Glomerular visceral epithelial cell (primary cell): ENCODE measurements at regions not wholly inside any gene's neighbourhood (a gene's known extent, or its start where the extent isn't known, plus 50 kb on each side); places are given as distances from the start of the nearest gene placed in this dataset.

ENCODE experiments used
- DNase-seq: peaks from one replicate; pipeline ENCODE4 v3.0.0-alpha.2; 2016; ENCODE audit errors: extremely low spot score

DNA sequence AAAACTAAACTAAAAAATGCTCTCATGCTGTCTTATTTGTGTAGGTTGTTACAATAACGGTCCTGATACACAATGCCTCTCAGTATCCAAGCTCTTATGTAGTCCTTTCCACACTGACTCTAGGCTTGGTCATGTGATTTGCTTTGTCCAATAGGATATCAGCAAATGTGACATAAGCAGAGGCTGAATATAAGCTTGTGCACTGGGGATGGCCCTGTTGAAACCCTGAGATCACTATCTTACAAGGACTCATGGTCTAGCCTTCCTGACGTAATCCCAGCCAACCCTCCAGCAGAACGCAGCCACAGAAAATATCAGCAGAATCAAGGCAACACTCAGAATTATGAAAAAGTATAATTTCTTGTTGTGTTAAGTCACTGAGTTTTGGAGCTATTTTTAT, 145.1 kb upstream of the CCN2 start:
- no peak for DNase-seq

DNA sequence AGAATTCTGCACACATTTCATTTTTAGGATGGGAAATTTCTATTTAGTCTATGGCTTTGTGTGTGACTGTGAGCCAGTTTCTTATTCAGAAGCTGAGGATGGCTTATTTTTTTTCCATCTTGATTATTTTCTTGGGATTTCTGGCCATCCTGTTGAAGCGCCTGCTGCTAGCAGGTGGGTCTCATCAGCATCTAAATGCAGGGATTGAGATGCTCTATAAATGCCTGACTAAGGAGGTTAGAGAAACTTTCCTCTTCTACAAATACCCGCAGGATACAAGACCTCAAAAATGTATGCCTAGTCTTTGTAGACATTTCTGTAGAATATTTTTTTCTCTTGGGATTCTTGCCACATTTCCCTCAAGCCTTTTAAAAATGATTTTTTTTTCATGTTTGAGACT, 138.0 kb upstream of the CCN2 start:
- DNase-seq, result no peak

GRCh38 chr6:132088150-132088549, 137.0 kb upstream of the CCN2 start:
- no peak for DNase-seq

DNA sequence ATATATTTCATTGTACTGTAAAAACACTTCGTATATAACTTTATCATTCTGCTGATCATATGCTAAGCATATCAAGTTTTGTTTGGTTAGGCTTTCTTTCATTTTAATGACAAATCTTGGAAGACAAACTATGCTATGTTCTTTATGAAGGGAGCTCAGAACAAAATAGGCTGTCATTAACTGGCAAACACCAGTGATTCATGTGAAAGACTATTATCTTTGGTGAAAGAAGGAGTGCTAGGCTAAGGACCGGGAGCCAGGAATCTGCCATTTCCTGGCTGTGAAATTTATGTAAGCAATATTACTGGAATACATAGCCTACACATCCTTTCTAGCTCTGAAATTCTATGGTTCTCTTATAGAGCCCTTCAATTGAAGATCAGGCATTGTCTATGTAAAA, 136.2 kb upstream of the CCN2 start:
- peak; percentile 13 for DNase-seq

DNA sequence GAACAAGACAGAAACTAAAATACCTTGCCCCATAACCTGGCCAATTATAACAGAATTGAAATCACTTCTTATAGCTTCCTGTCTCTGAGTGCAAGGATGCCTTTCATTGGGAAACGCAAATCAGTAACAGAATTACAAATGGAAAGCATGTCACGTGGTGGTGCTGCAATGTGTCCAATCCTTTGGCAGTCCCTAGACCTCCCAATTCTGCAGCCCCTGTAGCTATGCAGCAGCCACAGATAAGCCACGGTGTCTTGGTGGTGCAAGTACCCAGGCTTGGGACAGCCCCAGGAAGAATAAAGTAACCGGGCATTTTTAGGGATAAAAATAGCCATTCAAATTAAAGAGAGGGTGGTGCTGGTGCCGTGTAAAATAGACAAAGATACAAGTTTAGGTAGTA, 134.6 kb upstream of the CCN2 start:
- peak; percentile 41 for DNase-seq

GRCh38 chr6:132084811-132085509, 133.8 kb upstream of the CCN2 start:
- peak; percentile 90 for DNase-seq

DNA sequence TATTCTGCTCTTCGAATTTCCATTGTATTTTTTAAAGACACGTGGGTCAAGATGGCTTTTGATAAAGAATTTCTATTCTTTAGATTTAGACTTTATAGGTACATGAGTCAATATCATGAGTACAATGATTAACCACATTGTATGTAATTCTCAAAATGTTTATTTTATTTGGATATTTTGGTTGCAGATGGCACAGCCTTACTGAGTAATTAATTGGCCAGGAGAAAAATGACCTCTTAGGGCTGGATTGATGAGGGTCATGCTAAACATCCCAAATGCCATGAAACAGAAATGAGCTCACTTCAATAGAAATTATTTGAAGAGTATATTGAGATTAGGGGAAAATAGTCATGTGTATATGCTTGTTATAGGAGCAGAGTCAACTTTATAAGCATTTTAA, 131.2 kb upstream of the CCN2 start:
- DNase-seq, result no peak

DNA sequence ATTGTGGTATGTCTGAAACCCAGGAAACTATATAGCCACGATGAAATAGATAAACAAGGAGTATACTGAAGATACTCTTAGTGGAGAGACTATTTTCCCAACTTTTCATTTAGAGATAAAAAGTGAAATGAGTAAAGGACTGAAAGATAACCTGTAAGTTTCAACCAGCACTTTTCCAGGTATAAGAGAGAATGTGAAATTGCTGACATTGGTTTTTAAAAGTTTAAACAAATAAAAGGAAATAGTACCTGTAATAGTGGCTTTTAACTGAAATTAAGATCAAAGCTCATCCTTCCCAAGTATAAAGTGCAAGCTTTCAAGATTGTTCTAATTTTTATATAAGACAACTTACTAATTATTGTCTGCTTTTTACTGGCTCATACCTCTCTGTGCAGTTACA, 130.2 kb upstream of the CCN2 start:
- DNase-seq, result no peak

DNA sequence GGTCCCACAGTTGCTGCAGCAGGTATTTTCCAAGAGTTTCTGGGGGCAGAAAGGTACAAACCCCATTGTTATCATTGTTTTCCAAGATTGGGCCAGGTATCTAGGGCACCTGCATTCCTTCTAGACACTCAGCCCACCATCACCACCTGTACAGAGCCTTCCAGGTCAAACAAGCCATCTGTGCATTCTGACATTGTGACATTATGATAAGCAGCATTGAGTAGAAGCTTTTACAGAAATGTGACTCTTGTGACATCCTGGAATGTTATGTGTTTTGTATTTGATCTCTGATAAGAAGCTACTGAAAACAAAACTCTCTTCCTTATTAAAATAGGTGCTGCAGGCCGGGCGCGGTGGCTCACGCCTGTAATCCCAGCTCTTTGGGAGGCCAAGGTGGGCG, 128.1 kb upstream of the CCN2 start:
- DNase-seq, result no peak

GRCh38 chr6:132076452-132076851, 125.3 kb upstream of the CCN2 start:
- no peak for DNase-seq

GRCh38 chr6:132072831-132073230, 121.7 kb upstream of the CCN2 start:
- no peak for DNase-seq

- DNase-seq, result no peak
These were observed 121.1 kb upstream of the CCN2 start for GRCh38 chr6:132072271-132072670.

DNA sequence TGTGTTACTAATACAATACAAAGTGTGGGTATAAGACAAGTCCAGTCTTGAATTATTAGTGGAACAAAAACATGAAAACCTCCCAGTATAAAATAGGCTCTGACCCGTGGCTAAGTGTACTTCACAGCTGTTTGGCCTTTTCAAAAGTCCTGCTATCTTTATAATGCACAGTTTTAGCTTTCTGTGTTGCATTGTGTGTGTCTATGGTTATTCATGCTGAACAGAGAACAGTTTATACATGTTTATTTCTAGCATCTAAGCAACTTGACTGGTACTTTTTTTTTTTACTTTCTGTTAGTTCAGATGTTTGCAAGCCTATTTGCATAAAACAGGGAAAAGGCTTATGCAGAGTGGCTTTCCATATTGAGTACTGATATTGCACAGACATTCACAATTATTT, 119.2 kb upstream of the CCN2 start:
- DNase-seq, result no peak

- no peak for DNase-seq
These were observed 117.6 kb upstream of the CCN2 start for GRCh38 chr6:132068766-132069165.

DNA sequence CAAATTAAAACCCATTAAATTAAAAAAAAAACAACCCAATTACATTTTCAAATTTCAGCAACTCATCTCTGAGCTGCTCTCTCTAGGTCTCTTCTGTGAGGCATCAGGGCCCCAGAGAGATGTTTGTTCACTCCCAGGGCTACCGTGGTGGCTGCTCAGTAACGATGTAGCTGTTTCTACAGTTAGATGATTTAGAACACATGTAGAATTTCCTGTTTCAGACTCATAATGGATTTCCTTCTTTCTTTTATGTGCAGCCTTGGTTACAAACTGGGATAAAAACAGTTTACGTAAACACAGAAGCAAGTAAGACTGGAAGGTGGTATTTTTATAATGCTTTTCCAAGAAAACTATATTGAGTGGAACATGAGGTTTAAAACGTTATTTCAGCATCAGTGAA, 116.1 kb upstream of the CCN2 start:
- no peak for DNase-seq

DNA sequence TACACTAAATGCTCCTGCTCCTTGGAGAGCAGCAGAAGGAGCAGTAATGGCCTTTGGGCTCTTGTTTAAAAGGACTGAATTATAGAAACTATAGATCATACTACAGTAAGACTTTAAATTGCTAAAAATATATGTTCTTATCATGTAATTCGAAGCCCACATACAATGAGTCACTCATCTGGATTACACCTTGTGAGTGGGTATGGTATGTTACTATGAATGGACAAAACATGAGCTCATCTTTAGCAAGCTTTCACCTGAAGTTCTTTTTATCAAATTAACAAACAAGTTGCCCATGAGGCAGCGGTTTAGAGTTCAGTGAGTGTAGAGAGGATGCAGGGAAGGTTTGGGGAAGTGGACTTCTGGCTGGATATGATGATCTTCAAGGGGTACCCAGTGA, 114.4 kb upstream of the CCN2 start:
- no peak for DNase-seq

- peak; percentile 46 for DNase-seq
These were observed 112.6 kb upstream of the CCN2 start for GRCh38 chr6:132063738-132064137.

DNA sequence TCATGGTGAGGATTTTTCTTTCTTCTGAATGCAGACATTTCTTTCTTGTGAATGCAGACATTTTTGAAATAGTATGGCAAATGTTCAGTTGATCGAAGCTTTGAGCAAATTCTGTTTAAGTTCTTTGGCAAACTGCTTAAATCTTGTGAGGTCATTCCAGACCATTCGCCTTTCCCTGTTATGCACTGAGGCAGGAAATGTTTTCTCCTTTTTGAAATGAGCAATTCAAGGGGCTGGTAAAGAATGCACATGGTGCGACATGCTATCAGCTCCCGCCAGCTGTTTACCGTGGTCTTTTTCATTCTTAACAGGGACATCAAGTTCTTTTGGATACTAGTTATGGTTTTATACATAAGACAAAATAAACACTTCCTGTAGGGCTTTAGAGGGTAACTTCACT, 112.0 kb upstream of the CCN2 start:
- DNase-seq, result no peak

- DNase-seq, result no peak
These were observed 111.5 kb upstream of the CCN2 start for GRCh38 chr6:132062626-132063025.

DNA sequence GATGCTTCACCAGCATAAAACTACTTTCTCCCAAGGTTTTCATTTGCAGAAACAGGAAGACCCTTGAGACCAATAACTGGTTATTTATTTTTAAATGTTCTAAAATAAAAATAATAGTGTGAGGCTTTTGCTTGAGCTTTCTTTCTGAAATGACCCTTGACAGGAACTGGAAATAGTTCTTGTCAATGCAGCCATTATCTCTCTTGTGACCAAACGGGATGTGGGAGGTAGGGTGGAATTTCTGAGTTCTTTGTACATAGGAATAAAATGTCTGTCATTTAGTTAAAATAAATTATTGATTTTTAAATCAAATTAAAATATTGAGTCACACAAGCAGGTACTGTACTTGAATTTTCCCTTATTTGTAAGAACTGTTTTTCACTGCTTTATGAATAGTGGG, 110.2 kb upstream of the CCN2 start:
- no peak for DNase-seq

GRCh38 chr6:132060591-132060990, 109.4 kb upstream of the CCN2 start:
- DNase-seq, result peak; percentile 47

GRCh38 chr6:132058975-132059374, 107.8 kb upstream of the CCN2 start:
- DNase-seq, result no peak

DNA sequence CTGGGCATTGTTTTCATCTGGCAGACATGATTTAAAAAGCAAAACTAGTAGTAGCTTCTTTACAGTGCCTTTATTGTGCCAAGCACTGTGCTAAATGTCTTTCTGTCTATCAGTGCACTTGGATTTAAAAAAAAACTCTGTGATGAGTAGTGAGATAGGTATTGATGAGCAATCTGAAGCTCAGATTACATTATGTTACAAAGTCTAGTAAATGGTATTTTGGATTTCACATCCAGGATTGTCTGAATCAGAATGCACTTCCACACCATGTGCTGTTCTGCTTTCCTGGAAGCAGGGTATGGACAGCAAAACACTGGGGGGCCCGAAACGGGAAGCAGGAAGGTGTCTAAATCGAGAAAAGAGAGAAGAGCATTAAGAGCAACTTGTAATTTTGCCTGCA, 103.4 kb upstream of the CCN2 start:
- no peak for DNase-seq

- no peak for DNase-seq
These were observed 102.3 kb upstream of the CCN2 start for GRCh38 chr6:132053511-132053910.
